ENCODE measurements at regions not wholly inside any gene's neighbourhood (a gene's known extent, or its start where the extent isn't known, plus 50 kb on each side); places are given as distances from the start of the nearest gene placed in this dataset.

DNA sequence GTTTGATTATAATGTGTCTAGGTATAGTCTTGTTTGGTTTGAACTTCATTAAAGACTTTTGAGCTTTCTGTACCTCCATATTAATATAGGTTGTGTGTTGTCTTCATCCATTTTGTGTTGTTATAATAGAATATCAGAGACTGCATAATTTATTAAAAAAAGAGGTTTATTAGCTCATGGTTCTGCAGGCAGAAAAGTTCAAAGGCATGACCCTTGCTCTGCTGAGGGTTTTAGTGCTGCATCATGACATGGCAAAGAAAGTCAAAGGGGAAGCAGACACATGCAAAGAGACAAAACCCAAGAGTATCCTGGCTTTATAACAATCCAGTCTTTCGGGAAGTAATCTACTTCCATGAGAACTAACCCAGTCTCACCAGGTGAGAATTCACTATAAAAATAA is 358.2 kb downstream of the EDEM1 start:
- Histone ChIP-seq H3K9me2 (ENCODE audit: insufficient read depth) (no peaks in the 10 kb centered on the region), H3K27me3 (ENCODE audit: insufficient read depth, low read depth) (no peaks in the 10 kb centered on the region), H3K27ac (no peak overlapping the region), H3K79me2 (ENCODE audit: low read depth) (no peaks in the 10 kb centered on the region), H3K4me1 (replicated peaks; ENCODE audit: insufficient read depth) (no peaks in the 10 kb centered on the region), H4K20me1 (ENCODE audit: insufficient read depth) (no peaks in the 10 kb centered on the region), H3K4me2 (no peak overlapping the region), H3K9me3 (ENCODE audit: insufficient read depth, low read depth) (no peaks in the 10 kb centered on the region), H3K4me3 (no peak overlapping the region), H3F3A (ENCODE audit: insufficient read depth, low read depth) (peaks cover under 1% of the 10 kb centered on the region; the same call in 1 of the 2 replicates), H2AFZ (no peak overlapping the region), H3K36me3 (ENCODE audit: low read depth) (no peaks in the 10 kb centered on the region)
- intact Hi-C loops (cut with micrococcal nuclease; ENCODE audit: unreplicated experiment), result no loop called here
- POLR2A ChIA-PET (ENCODE audit: unreplicated experiment), result interaction anchor here (0.6 kb wide), 1 partner anchor 414 kb away, joined by 12 read pairs; no protein-coding TSS in a partner anchor
- CTCF ChIA-PET, result no interaction called here
- DNase-seq, result no peak
- TF ChIP-seq, protein P1, sequence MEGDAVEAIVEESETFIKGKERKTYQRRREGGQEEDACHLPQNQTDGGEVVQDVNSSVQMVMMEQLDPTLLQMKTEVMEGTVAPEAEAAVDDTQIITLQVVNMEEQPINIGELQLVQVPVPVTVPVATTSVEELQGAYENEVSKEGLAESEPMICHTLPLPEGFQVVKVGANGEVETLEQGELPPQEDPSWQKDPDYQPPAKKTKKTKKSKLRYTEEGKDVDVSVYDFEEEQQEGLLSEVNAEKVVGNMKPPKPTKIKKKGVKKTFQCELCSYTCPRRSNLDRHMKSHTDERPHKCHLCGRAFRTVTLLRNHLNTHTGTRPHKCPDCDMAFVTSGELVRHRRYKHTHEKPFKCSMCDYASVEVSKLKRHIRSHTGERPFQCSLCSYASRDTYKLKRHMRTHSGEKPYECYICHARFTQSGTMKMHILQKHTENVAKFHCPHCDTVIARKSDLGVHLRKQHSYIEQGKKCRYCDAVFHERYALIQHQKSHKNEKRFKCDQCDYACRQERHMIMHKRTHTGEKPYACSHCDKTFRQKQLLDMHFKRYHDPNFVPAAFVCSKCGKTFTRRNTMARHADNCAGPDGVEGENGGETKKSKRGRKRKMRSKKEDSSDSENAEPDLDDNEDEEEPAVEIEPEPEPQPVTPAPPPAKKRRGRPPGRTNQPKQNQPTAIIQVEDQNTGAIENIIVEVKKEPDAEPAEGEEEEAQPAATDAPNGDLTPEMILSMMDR (conservative IDR thresholded peaks at IDR 0.05), result no peak
- no peak for TF ChIP-seq EZH2 (IDR thresholded peaks at IDR 0.05; ENCODE audit: low read depth)
- BruUV-seq (replicated peaks), result no TSS peak

DNA sequence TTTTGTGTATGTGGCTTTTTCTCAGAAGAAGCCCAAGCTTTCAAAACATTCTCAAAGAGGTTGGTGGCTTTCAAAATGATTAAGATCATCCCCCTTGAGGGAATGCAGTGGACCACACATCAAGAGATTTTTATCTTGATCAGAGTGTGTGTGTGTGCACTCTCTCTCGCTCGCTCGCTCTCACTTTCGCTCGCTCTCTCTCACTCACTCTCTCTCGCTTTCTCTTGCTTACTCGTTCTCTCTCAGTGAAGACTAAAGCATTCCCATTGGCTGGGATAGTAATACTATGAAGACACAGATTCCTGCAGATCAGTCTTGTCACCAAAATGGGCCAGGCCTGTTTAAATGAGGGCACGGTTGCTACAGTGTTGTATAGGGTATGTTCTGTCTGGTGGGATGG is 365.7 kb downstream of the EDEM1 start:
- Histone ChIP-seq H3K9me2 (ENCODE audit: insufficient read depth) (no peaks in the 10 kb centered on the region), H3K27me3 (ENCODE audit: insufficient read depth, low read depth) (no peaks in the 10 kb centered on the region), H3K4me2 (no peak overlapping the region), H3F3A (ENCODE audit: insufficient read depth, low read depth) (no peaks in the 10 kb centered on the region), H3K36me3 (ENCODE audit: low read depth) (no peaks in the 10 kb centered on the region), H2AFZ (no peak overlapping the region), H3K79me2 (ENCODE audit: low read depth) (no peaks in the 10 kb centered on the region), H3K4me1 (replicated peaks; ENCODE audit: insufficient read depth) (no peaks in the 10 kb centered on the region), H3K4me3 (no peak overlapping the region), H4K20me1 (ENCODE audit: insufficient read depth) (no peaks in the 10 kb centered on the region), H3K9me3 (ENCODE audit: insufficient read depth, low read depth) (no peaks in the 10 kb centered on the region), H3K27ac (no peak overlapping the region)
- CTCF ChIA-PET, result no interaction called here
- POLR2A ChIA-PET (ENCODE audit: unreplicated experiment), result no interaction called here
- intact Hi-C loops (cut with micrococcal nuclease; ENCODE audit: unreplicated experiment), result no loop called here
- no peak for DNase-seq
- TF ChIP-seq, protein P1 (conservative IDR thresholded peaks at IDR 0.05), result no peak
- no peak for TF ChIP-seq EZH2 (IDR thresholded peaks at IDR 0.05; ENCODE audit: low read depth)
- no TSS peak for BruUV-seq (replicated peaks)

DNA sequence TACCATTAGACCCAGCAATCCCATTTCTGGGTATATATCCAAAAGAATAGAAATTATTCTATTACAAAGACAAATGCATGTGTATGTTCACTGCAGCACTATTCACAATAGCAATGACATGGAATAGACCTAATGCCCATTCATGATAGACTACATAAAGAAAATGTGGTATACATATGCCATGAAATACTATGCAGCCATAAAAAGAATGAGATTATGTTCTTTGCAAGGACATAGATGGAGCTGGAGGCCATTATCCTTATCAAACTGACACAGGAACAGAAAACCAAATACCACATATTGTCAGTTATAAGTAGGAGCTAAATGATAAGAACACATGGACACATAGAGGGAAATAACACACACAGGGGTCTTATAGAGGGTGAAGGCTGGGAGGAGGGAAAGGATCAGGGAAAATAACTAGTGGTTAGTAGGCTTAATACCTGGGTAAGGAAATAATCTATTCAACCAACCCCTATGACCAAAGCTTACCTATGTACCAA is 366.8 kb downstream of the EDEM1 start:
- no peaks in the 10 kb centered on the region for H3K4me1 ChIP-seq (replicated peaks; ENCODE audit: insufficient read depth)
- CTCF ChIA-PET, result no interaction called here
- POLR2A ChIA-PET (ENCODE audit: unreplicated experiment), result no interaction called here

More for the DNA sequence above, 366.8 kb downstream of the EDEM1 start:
- Histone ChIP-seq H3K27ac (no peak overlapping the region), H3K27me3 (ENCODE audit: insufficient read depth, low read depth) (no peaks in the 10 kb centered on the region), H3K9me2 (ENCODE audit: insufficient read depth) (no peaks in the 10 kb centered on the region), H3K79me2 (ENCODE audit: low read depth) (no peaks in the 10 kb centered on the region), H3K36me3 (ENCODE audit: low read depth) (no peaks in the 10 kb centered on the region), H3K9me3 (ENCODE audit: insufficient read depth, low read depth) (no peaks in the 10 kb centered on the region), H3F3A (ENCODE audit: insufficient read depth, low read depth) (no peaks in the 10 kb centered on the region), H2AFZ (no peak overlapping the region), H4K20me1 (ENCODE audit: insufficient read depth) (no peaks in the 10 kb centered on the region), H3K4me3 (no peak overlapping the region), H3K4me2 (no peak overlapping the region)
- intact Hi-C loops (cut with micrococcal nuclease; ENCODE audit: unreplicated experiment), result no loop called here
- no peak for DNase-seq
- no peak for TF ChIP-seq EZH2 (IDR thresholded peaks at IDR 0.05; ENCODE audit: low read depth)
- TF ChIP-seq, protein P1 (conservative IDR thresholded peaks at IDR 0.05), result no peak
- BruUV-seq (replicated peaks), result no TSS peak
